ENCODE measurements at regions not wholly inside any gene's neighbourhood (a gene's known extent, or its start where the extent isn't known, plus 50 kb on each side); places are given as distances from the start of the nearest gene placed in this dataset.

DNA sequence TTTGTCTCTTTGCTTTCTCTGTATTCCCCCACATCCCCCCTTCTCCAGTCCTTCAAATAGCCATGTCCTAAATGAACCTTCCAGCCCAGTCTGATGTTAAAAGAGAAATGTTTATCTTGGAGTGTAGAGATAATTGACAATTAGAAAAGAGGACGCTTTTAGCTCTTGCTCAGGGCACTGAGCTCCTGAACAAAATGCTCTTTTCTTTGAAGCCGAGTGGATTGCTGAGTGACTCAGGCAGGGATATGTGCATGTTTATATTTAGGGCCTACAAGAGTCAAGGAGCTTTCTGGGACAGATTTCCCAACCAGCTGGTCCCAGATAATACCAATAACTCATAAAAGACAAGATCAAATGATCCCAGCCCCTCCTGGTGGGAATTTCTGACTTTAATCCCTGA is 88.0 kb upstream of the SETBP1 start:
- no peak for DNase-seq
- Histone ChIP-seq H3K27me3 (no peaks in the 10 kb centered on the region), H3K4me1 (no peaks in the 10 kb centered on the region), H3K36me3 (no peaks in the 10 kb centered on the region), H3K4me3 (no peak overlapping the region), H3K9me3 (no peaks in the 10 kb centered on the region), H3K27ac (no peak overlapping the region), H3K9ac (ENCODE audit: low read depth in 2 of 2, low read length in 2 of 2) (no peak overlapping the region)
- intact Hi-C loops (cut with DNase I), result no loop called here
- TF ChIP-seq CTCF (IDR thresholded peaks at IDR 0.05), result no peak

DNA sequence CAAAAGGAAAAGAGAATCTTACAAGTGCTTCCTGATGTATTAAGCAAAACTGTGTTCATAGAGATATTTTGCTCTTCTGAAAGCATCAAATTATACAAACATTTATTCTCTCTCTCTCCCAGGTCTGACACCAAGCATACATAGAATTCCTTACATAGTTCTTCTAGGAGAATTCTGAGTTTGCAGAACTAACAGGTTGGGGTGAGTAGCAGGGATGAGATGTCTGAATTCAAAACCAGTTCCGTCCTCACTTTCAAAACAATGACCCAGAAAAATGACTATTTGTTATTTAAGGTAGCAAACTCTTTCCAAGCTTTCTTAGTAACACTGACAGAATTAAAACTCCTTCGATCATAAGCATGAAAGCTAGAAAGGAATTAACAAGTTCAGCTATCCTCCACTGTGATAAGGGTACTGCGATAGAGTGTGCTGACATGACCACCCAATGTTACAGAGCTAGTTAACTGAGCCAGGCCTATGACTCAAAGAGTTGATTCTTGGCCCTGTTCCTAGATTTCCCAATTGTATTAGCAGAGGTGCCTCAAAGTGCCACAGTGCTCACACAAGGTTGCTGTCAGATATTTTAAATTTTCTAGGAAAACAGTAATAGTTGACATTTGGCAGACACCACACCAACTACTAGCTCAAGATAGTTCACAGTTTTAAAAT is 85.8 kb upstream of the SETBP1 start:
- H3K4me3 ChIP-seq, result no peak overlapping the region

DNA sequence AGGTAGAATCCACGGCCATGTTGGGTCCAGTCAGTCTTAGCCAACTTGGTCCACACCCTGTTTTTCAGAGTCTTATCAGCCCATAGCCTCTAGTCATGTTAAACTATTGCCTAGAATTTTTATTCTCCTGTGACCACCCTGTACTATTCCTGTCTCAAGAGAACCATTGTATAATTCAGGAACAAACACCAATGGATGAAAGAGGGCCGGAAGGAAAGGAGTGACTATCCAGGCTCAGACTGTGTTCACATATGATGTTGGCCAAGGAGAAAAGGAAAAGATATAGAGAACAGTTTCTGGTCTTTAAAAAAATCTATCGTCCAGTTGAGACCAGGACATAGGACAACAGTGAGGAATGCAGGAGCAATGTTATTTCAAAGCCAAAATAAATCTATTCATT is 82.9 kb upstream of the SETBP1 start:
- no peak overlapping the region for H3K27ac ChIP-seq
- no peaks in the 10 kb centered on the region for H3K27me3 ChIP-seq
- H3K36me3 ChIP-seq, result no peaks in the 10 kb centered on the region
- no peak for DNase-seq
- H3K4me1 ChIP-seq, result no peaks in the 10 kb centered on the region
- no peak for TF ChIP-seq CTCF (IDR thresholded peaks at IDR 0.05)
- intact Hi-C loops (cut with DNase I), result no loop called here
- H3K9ac ChIP-seq (ENCODE audit: low read depth in 2 of 2, low read length in 2 of 2), result no peak overlapping the region
- no peak overlapping the region for H3K4me3 ChIP-seq
- no peaks in the 10 kb centered on the region for H3K9me3 ChIP-seq

More for the DNA sequence above, 85.8 kb upstream of the SETBP1 start:
- no peaks in the 10 kb centered on the region for H3K36me3 ChIP-seq
- no peak overlapping the region for H3K9ac ChIP-seq (ENCODE audit: low read depth in 2 of 2, low read length in 2 of 2)
- intact Hi-C loops (cut with DNase I), result no loop called here
- H3K27ac ChIP-seq, result no peak overlapping the region
- DNase-seq, result no peak
- H3K9me3 ChIP-seq, result no peaks in the 10 kb centered on the region
- TF ChIP-seq CTCF (IDR thresholded peaks at IDR 0.05), result no peak
- H3K27me3 ChIP-seq, result no peaks in the 10 kb centered on the region
- H3K4me1 ChIP-seq, result no peaks in the 10 kb centered on the region

DNA sequence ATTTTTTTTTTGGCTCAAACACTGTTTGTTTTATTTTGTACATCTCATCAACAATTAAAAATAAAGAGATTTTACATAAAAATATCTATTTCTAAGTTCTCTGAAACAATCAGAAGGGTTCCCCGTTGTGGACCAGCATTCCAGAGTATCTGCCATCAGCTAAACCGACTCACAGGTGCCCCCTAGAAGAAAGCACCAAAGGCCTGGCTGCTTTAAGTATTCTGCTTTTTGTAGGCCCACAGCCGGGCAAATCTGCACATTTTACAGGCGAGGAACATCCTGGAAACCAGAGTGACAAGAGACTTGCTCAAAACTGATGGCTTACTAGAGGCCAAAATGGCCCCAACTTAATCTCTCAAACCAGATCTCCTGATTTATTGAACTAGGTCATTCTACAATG is 82.2 kb upstream of the SETBP1 start:
- intact Hi-C loops (cut with DNase I), result no loop called here
- no peak for TF ChIP-seq CTCF (IDR thresholded peaks at IDR 0.05)
- Histone ChIP-seq H3K9ac (ENCODE audit: low read depth in 2 of 2, low read length in 2 of 2) (no peak overlapping the region), H3K27me3 (no peaks in the 10 kb centered on the region), H3K36me3 (no peaks in the 10 kb centered on the region), H3K4me3 (no peak overlapping the region), H3K9me3 (no peaks in the 10 kb centered on the region), H3K4me1 (no peaks in the 10 kb centered on the region), H3K27ac (no peak overlapping the region)
- no peak for DNase-seq

- no peaks in the 10 kb centered on the region for H3K27me3 ChIP-seq
- no peaks in the 10 kb centered on the region for H3K36me3 ChIP-seq
- H3K27ac ChIP-seq, result no peak overlapping the region
- DNase-seq, result no peak
- H3K4me3 ChIP-seq, result no peak overlapping the region
- H3K9ac ChIP-seq (ENCODE audit: low read depth in 2 of 2, low read length in 2 of 2), result no peak overlapping the region
- TF ChIP-seq CTCF (IDR thresholded peaks at IDR 0.05), result no peak
- no peaks in the 10 kb centered on the region for H3K9me3 ChIP-seq
- no peaks in the 10 kb centered on the region for H3K4me1 ChIP-seq
- intact Hi-C loops (cut with DNase I), result no loop called here
Measured at GRCh38 chr18:44599412-44599811, 81.3 kb upstream of the SETBP1 start.
